ENCODE measurements at regions not wholly inside any gene's neighbourhood (a gene's known extent, or its start where the extent isn't known, plus 50 kb on each side); places are given as distances from the start of the nearest gene placed in this dataset.

- H3K27ac Mint-ChIP-seq = peak overlapping the region; percentile 18
- H3K27me3 Mint-ChIP-seq = no peaks in the 10 kb centered on the region
- H3K4me1 Mint-ChIP-seq (ENCODE audit: unreplicated experiment) = peaks cover 23% of the 10 kb centered on the region
- TF ChIP-seq, protein P1, sequence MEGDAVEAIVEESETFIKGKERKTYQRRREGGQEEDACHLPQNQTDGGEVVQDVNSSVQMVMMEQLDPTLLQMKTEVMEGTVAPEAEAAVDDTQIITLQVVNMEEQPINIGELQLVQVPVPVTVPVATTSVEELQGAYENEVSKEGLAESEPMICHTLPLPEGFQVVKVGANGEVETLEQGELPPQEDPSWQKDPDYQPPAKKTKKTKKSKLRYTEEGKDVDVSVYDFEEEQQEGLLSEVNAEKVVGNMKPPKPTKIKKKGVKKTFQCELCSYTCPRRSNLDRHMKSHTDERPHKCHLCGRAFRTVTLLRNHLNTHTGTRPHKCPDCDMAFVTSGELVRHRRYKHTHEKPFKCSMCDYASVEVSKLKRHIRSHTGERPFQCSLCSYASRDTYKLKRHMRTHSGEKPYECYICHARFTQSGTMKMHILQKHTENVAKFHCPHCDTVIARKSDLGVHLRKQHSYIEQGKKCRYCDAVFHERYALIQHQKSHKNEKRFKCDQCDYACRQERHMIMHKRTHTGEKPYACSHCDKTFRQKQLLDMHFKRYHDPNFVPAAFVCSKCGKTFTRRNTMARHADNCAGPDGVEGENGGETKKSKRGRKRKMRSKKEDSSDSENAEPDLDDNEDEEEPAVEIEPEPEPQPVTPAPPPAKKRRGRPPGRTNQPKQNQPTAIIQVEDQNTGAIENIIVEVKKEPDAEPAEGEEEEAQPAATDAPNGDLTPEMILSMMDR (conservative IDR thresholded peaks at IDR 0.05) = no peak
- DNase-seq (ENCODE audit: extremely low spot score, unreplicated experiment) = no peak
- H3K9me3 Mint-ChIP-seq = no peaks in the 10 kb centered on the region
- no peak overlapping the region for H3K4me3 Mint-ChIP-seq
- H3K36me3 Mint-ChIP-seq = no peaks in the 10 kb centered on the region
Measured at GRCh38 chr12:124620606-124621295, 53.3 kb upstream of the NCOR2 start.

DNA sequence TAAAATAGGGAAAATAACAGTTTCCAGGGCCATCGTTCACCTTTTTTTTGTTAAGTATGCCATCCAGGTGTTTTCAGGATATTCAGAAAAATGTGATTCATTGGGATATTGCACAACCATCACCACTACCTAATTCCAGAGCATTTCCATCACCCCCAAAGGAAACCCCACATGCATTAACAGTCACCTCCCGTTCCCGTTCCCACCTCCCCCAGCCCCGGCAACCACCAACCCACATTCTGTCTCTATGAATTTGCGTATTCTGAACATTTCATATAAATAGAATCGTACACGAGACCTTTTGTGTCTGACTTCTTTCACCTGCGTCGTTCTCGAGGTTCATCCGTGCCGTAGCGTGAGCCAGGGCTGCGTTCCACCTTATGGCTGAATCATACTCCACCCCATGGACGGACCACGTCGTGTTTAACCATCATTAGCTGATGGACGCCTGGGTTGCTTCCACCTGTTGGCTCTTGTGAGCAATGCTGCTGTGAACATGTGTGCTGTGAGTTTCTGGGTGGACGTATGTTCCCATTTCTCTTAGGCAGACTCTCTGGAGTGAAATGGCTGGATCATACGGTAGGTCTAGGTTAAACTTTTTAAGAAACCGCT is 51.0 kb upstream of the NCOR2 start:
- Mint-ChIP-seq H3K27ac (peak overlapping the region; percentile 50), H3K4me1 (ENCODE audit: unreplicated experiment) (peaks cover 22% of the 10 kb centered on the region), H3K9me3 (peaks cover 1% of the 10 kb centered on the region), H3K4me3 (peak overlapping the region; percentile 19), H3K27me3 (no peaks in the 10 kb centered on the region), H3K36me3 (no peaks in the 10 kb centered on the region)
- TF ChIP-seq, protein P1 (conservative IDR thresholded peaks at IDR 0.05) = no peak
- DNase-seq (ENCODE audit: extremely low spot score, unreplicated experiment) = no peak

DNA sequence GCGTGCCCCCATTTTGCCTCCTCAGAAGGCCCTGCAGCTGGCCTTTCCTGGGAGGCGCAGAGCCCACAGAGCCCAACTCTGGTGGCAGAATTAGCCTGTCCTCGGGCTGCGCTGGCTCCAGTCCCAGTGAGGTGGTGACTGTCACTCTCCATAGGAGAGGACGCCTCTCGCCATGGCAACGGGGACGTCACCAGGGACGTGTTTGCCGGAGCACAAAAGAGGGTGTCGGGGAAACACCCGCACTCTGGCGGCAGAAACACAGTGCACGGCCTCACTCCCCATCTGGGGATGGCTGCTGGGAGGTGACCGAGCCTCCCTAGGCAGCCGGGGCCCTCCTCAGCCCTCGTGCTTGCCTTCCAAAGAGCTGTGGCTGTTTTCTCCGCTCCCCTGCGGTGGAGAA is 50.2 kb upstream of the NCOR2 start:
- H3K27ac Mint-ChIP-seq = no peak overlapping the region

More for the DNA sequence above, 50.2 kb upstream of the NCOR2 start:
- Mint-ChIP-seq H3K27me3 (no peaks in the 10 kb centered on the region), H3K4me1 (ENCODE audit: unreplicated experiment) (peaks cover 29% of the 10 kb centered on the region), H3K9me3 (peaks cover 7% of the 10 kb centered on the region), H3K36me3 (peaks cover 5% of the 10 kb centered on the region), H3K4me3 (no peak overlapping the region)
- DNase-seq (ENCODE audit: extremely low spot score, unreplicated experiment) = no peak
- TF ChIP-seq, protein P1 (conservative IDR thresholded peaks at IDR 0.05) = no peak

Data from type B pancreatic cell (in vitro differentiated cells).